ENCODE measurements at regions not wholly inside any gene's neighbourhood (a gene's known extent, or its start where the extent isn't known, plus 50 kb on each side); places are given as distances from the start of the nearest gene placed in this dataset.

GRCh38 chr19:29289020-29289419 lies 76.1 kb upstream of the UQCRFS1 start:
- no peak for DNase-seq (ENCODE audit: extremely low spot score in 2 of 2)
- no peaks in the 10 kb centered on the region for H3K36me3 ChIP-seq
- H3K4me3 ChIP-seq, result no peak overlapping the region
- no peaks in the 10 kb centered on the region for H3K9me3 ChIP-seq
- H3K27ac ChIP-seq, result no peak overlapping the region
- intact Hi-C loops (cut with DNase I), result no loop called here
- no peaks in the 10 kb centered on the region for H3K4me1 ChIP-seq
- TF ChIP-seq POLR2A (IDR thresholded peaks at IDR 0.05) (no peak), POLR2AphosphoS5 (IDR thresholded peaks at IDR 0.05; ENCODE audit: insufficient read depth in 1 of 2, low read depth in 1 of 2) (no peak)
- TF ChIP-seq, protein P1, sequence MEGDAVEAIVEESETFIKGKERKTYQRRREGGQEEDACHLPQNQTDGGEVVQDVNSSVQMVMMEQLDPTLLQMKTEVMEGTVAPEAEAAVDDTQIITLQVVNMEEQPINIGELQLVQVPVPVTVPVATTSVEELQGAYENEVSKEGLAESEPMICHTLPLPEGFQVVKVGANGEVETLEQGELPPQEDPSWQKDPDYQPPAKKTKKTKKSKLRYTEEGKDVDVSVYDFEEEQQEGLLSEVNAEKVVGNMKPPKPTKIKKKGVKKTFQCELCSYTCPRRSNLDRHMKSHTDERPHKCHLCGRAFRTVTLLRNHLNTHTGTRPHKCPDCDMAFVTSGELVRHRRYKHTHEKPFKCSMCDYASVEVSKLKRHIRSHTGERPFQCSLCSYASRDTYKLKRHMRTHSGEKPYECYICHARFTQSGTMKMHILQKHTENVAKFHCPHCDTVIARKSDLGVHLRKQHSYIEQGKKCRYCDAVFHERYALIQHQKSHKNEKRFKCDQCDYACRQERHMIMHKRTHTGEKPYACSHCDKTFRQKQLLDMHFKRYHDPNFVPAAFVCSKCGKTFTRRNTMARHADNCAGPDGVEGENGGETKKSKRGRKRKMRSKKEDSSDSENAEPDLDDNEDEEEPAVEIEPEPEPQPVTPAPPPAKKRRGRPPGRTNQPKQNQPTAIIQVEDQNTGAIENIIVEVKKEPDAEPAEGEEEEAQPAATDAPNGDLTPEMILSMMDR (IDR thresholded peaks at IDR 0.05), result no peak
- H3K27me3 ChIP-seq, result no peaks in the 10 kb centered on the region

GRCh38 chr19:29290853-29291252 lies 77.9 kb upstream of the UQCRFS1 start:
- Histone ChIP-seq H3K36me3 (no peaks in the 10 kb centered on the region), H3K9me3 (no peaks in the 10 kb centered on the region), H3K27ac (no peak overlapping the region), H3K4me3 (no peak overlapping the region), H3K27me3 (no peaks in the 10 kb centered on the region), H3K4me1 (no peaks in the 10 kb centered on the region)
- TF ChIP-seq, protein P1 (IDR thresholded peaks at IDR 0.05), result no peak
- TF ChIP-seq POLR2AphosphoS5 (IDR thresholded peaks at IDR 0.05; ENCODE audit: insufficient read depth in 1 of 2, low read depth in 1 of 2), result no peak
- TF ChIP-seq POLR2A (IDR thresholded peaks at IDR 0.05), result no peak
- no peak for DNase-seq (ENCODE audit: extremely low spot score in 2 of 2)
- intact Hi-C loops (cut with DNase I), result no loop called here

- TF ChIP-seq, protein P1 (IDR thresholded peaks at IDR 0.05), result no peak
- TF ChIP-seq POLR2A (IDR thresholded peaks at IDR 0.05) (no peak), POLR2AphosphoS5 (IDR thresholded peaks at IDR 0.05; ENCODE audit: insufficient read depth in 1 of 2, low read depth in 1 of 2) (no peak)
- intact Hi-C loops (cut with DNase I), result no loop called here
- no peak for DNase-seq (ENCODE audit: extremely low spot score in 2 of 2)
Observed at GRCh38 chr19:29292153-29292552, 79.2 kb upstream of the UQCRFS1 start.

GRCh38 chr19:29292562-29292961 lies 79.6 kb upstream of the UQCRFS1 start:
- H3K27ac ChIP-seq, result no peak overlapping the region
- no peaks in the 10 kb centered on the region for H3K4me1 ChIP-seq
- no peak overlapping the region for H3K4me3 ChIP-seq
- no peaks in the 10 kb centered on the region for H3K36me3 ChIP-seq
- H3K27me3 ChIP-seq, result no peaks in the 10 kb centered on the region
- TF ChIP-seq POLR2AphosphoS5 (IDR thresholded peaks at IDR 0.05; ENCODE audit: insufficient read depth in 1 of 2, low read depth in 1 of 2), result no peak
- TF ChIP-seq POLR2A (IDR thresholded peaks at IDR 0.05), result no peak
- TF ChIP-seq, protein P1 (IDR thresholded peaks at IDR 0.05), result no peak
- intact Hi-C loops (cut with DNase I), result no loop called here
- DNase-seq (ENCODE audit: extremely low spot score in 2 of 2), result no peak
- H3K9me3 ChIP-seq, result no peaks in the 10 kb centered on the region

More at GRCh38 chr19:29292153-29292552, 79.2 kb upstream of the UQCRFS1 start:
- no peak overlapping the region for H3K4me3 ChIP-seq
- no peaks in the 10 kb centered on the region for H3K27me3 ChIP-seq
- H3K9me3 ChIP-seq, result no peaks in the 10 kb centered on the region
- no peak overlapping the region for H3K27ac ChIP-seq
- no peaks in the 10 kb centered on the region for H3K4me1 ChIP-seq
- no peaks in the 10 kb centered on the region for H3K36me3 ChIP-seq

DNA sequence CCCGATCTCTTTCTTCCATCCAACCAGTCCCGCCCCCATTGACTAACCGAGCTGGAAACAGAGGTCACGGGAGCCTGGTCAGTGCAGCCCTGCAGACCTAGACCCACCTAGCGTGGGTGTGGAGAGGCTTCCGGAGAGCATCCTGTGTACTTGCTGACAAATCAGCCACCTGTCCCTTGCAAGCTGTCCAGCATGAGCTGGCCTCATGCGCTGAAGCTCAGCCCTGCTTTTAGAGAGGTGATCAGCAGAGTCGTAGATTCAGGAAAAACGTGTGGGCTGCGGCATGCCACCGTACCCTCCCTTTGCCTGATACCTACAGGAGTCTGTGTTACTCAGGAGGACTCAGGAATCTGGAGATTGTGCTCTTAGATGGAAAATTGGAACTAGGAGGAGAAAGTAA lies 80.3 kb upstream of the UQCRFS1 start:
- DNase-seq (ENCODE audit: extremely low spot score in 2 of 2), result no peak
- Histone ChIP-seq H3K4me3 (no peak overlapping the region), H3K27me3 (no peaks in the 10 kb centered on the region), H3K9me3 (no peaks in the 10 kb centered on the region), H3K4me1 (no peaks in the 10 kb centered on the region), H3K27ac (no peak overlapping the region), H3K36me3 (no peaks in the 10 kb centered on the region)
- TF ChIP-seq POLR2AphosphoS5 (IDR thresholded peaks at IDR 0.05; ENCODE audit: insufficient read depth in 1 of 2, low read depth in 1 of 2) (no peak), POLR2A (IDR thresholded peaks at IDR 0.05) (no peak)
- TF ChIP-seq, protein P1 (IDR thresholded peaks at IDR 0.05), result no peak
- intact Hi-C loops (cut with DNase I), result no loop called here
